HCT116 (cell line): ENCODE measurements at regions not wholly inside any gene's neighbourhood (a gene's known extent, or its start where the extent isn't known, plus 50 kb on each side); places are given as distances from the start of the nearest gene placed in this dataset.

Experiments
- ATAC-seq: fragments of 200-7000 bp; cut with Tn5 transposase; 2 replicates; pipeline ENCODE4 v1.9.1; 2020; ENCODE audit warnings: mild to moderate bottlenecking, moderate library complexity
- BruUV-seq: library from RNA; stranded (reverse); fragments of 400-500 nt; replicated peaks from 2 replicates; lab custom pipeline; 2021; lab: Mats Ljungman, UMichigan
- CTCF ChIA-PET: fragments of 300-600 bp; sonication (Branson Sonifier 250); formaldehyde crosslinking; loops from one replicate; lab custom pipeline; 2021; ENCODE audit warnings: antibody characterized with exemption; lab: Charles Lee
- POLR2A ChIA-PET: fragments of 300-600, 350-600 bp; sonication (Branson Sonifier 250); formaldehyde crosslinking; loops from one replicate; lab custom pipeline; 2021; ENCODE audit warnings: antibody characterized with exemption; lab: Charles Lee
- RAD21 ChIA-PET, 2 experiments: fragments of 300-600 bp; sonication (Branson Sonifier 250); formaldehyde crosslinking; loops; one replicate each; lab custom pipeline; 2023; ENCODE audit warnings: low total read pairs in 2 of 2; ENCODE audit not compliant: uncharacterized antibody in 2 of 2, unreplicated experiment in 2 of 2, low non-redundant PET in 1 of 2; lab: Charles Lee
- DNase-seq: peaks from one replicate; pipeline ENCODE4 v3.0.0-alpha.2; 2010; ENCODE audit warnings: low read depth, low spot score
- H2AFZ ChIP-seq: fragments of 200-600 bp; shearing (Covaris generic), sonication (generic); 2 replicates; pipeline ENCODE4 v1.6.1; 2017; ENCODE audit warnings: low read depth, mixed run types, mixed read lengths, antibody characterized with exemption, low read length; ENCODE audit not compliant: poor library complexity, severe bottlenecking
- H3K27ac ChIP-seq: 2 replicates; pipeline ENCODE4 v1.5.1; 2012; ENCODE audit warnings: low read depth, low read length
- H3K27me3 ChIP-seq: fragments of 200-600 bp; sonication (generic); 2 replicates; pipeline ENCODE4 v1.6.1; 2016; ENCODE audit warnings: mixed run types, low read length, mixed read lengths; ENCODE audit not compliant: insufficient read depth
- H3K36me3 ChIP-seq, 2 experiments: fragments of 200-500 bp in 1 of 2; fragments of 200-600 bp in 1 of 2; sonication (Bioruptor generic) in 1 of 2; sonication (generic) in 1 of 2; 2 replicates each; pipeline versions ENCODE4 v1.5.1 to v1.6.1; 2014 to 2016; ENCODE audit warnings: low read length in 2 of 2, inconsistent platforms in 1 of 2, mixed read lengths in 1 of 2, mixed run types in 1 of 2; ENCODE audit not compliant: insufficient read depth in 2 of 2, control insufficient read depth in 1 of 2
- H3K4me1 ChIP-seq, 2 experiments: fragments of 200-600 bp in 1 of 2; sonication (generic) in 1 of 2; 2 replicates each; pipeline versions ENCODE4 v1.5.1 to v1.6.1; 2012 to 2017; ENCODE audit warnings: low read length in 2 of 2, inconsistent platforms in 1 of 2, mild to moderate bottlenecking in 1 of 2, mixed read lengths in 1 of 2, mixed run types in 1 of 2, moderate library complexity in 1 of 2; ENCODE audit not compliant: insufficient read depth in 2 of 2, control insufficient read depth in 1 of 2
- H3K4me2 ChIP-seq: fragments of 200-600 bp; sonication (generic); 2 replicates; pipeline ENCODE4 v1.6.1; 2017; ENCODE audit warnings: mixed run types, low read length, mixed read lengths
- H3K4me3 ChIP-seq, 2 experiments: fragments of 200-600 bp in 1 of 2; sonication (generic) in 1 of 2; replicated peaks in 1 of 2; 2 replicates each; pipeline ENCODE4 v1.5.1; 2011 to 2016; ENCODE audit warnings: low read length in 2 of 2, control low read depth in 1 of 2, low read depth in 1 of 2, mild to moderate bottlenecking in 1 of 2, mixed read lengths in 1 of 2, mixed run types in 1 of 2
- H3K79me2 ChIP-seq: fragments of 200-600 bp; sonication (generic); 2 replicates; pipeline ENCODE4 v1.6.1; 2017; ENCODE audit warnings: mild to moderate bottlenecking, mixed run types, low read length, moderate library complexity, mixed read lengths; ENCODE audit not compliant: insufficient read depth
- H3K9ac ChIP-seq: fragments of 200-600 bp; sonication (generic); 2 replicates; pipeline ENCODE4 v1.6.1; 2016; ENCODE audit warnings: low read length, mixed read lengths
- H3K9me2 ChIP-seq: fragments of 200-600 bp; sonication (generic), shearing (Covaris generic); 2 replicates; pipeline ENCODE4 v1.6.1; 2017; ENCODE audit warnings: mixed run types, mild to moderate bottlenecking, moderate library complexity; ENCODE audit not compliant: insufficient read depth
- H3K9me3 ChIP-seq, 2 experiments: fragments of 200-500 bp in 1 of 2; fragments of 200-600 bp in 1 of 2; sonication (Bioruptor generic) in 1 of 2; sonication (generic) in 1 of 2; 2 replicates each; pipeline ENCODE4 v1.6.1; 2014 to 2017; ENCODE audit warnings: low read length in 2 of 2, mixed read lengths in 2 of 2, inconsistent platforms in 1 of 2, low read depth in 1 of 2, mild to moderate bottlenecking in 1 of 2, mixed run types in 1 of 2, moderate library complexity in 1 of 2; ENCODE audit not compliant: control insufficient read depth in 1 of 2, insufficient read depth in 1 of 2
- H4K20me1 ChIP-seq: fragments of 200-600 bp; sonication (generic), shearing (Covaris generic); 2 replicates; pipeline ENCODE4 v1.6.1; 2017; ENCODE audit warnings: mixed run types, mild to moderate bottlenecking, moderate library complexity; ENCODE audit not compliant: insufficient read depth
- CBX3 ChIP-seq: IDR thresholded peaks from 2 replicates; pipeline ENCODE4 v1.6.1; 2012; ENCODE audit warnings: low read depth
- CEBPB ChIP-seq: IDR thresholded peaks from 2 replicates; pipeline ENCODE4 v1.6.1; 2012; ENCODE audit warnings: low read depth
- EGR1 ChIP-seq: IDR thresholded peaks from 2 replicates; pipeline ENCODE4 v1.6.1; 2012; ENCODE audit warnings: low read depth
- EZH2 ChIP-seq: fragments of 200-600 bp; sonication (generic); IDR thresholded peaks from 2 replicates; pipeline ENCODE4 v1.6.1; 2017; ENCODE audit warnings: antibody characterized with exemption, mixed run types
- EZH2phosphoT487 ChIP-seq: fragments of 200-600 bp; IDR thresholded peaks from 2 replicates; pipeline ENCODE4 v1.6.1; 2018; ENCODE audit warnings: antibody characterized with exemption, borderline replicate concordance
- FOSL1 ChIP-seq: IDR thresholded peaks from 2 replicates; pipeline ENCODE4 v1.6.1; 2012; ENCODE audit warnings: low read depth
- JUND ChIP-seq: IDR thresholded peaks from 2 replicates; pipeline ENCODE4 v1.6.1; 2012
- POLR2A ChIP-seq: IDR thresholded peaks from 2 replicates; pipeline ENCODE4 v1.7.0; 2011; ENCODE audit warnings: borderline replicate concordance; ENCODE audit not compliant: insufficient read depth, insufficient read length; ENCODE audit errors: extremely low read depth
- POLR2AphosphoS5 ChIP-seq: IDR thresholded peaks from 2 replicates; pipeline ENCODE4 v1.6.1; 2011; ENCODE audit warnings: mild to moderate bottlenecking, low read depth, low read length, moderate library complexity
- RAD21 ChIP-seq: IDR thresholded peaks from 2 replicates; pipeline ENCODE4 v1.6.1; 2012; ENCODE audit warnings: low read depth, mild to moderate bottlenecking
- SIN3A ChIP-seq: IDR thresholded peaks from 2 replicates; pipeline ENCODE4 v1.6.1; 2012; ENCODE audit warnings: low read depth
- SP1 ChIP-seq: IDR thresholded peaks from 2 replicates; pipeline ENCODE4 v1.6.1; 2012; ENCODE audit warnings: low read depth
- TCF7L2 ChIP-seq: IDR thresholded peaks from 2 replicates; pipeline ENCODE4 v1.7.0; 2011; ENCODE audit warnings: borderline replicate concordance, inconsistent platforms; ENCODE audit not compliant: insufficient read depth, insufficient read length; ENCODE audit errors: extremely low read depth
- ZFX ChIP-seq: fragments of 450-650 bp; IDR thresholded peaks from 2 replicates; pipeline ENCODE4 v1.6.1; 2017
- ZNF274 ChIP-seq: fragments of 200-500 bp; sonication (Bioruptor generic); IDR thresholded peaks from 2 replicates; pipeline ENCODE4 v1.6.1; 2014; ENCODE audit warnings: mild to moderate bottlenecking, low read depth, low read length, inconsistent platforms
- intact Hi-C: fragments of 100-400 bp; cut with micrococcal nuclease; formaldehyde crosslinking; loops from 2 replicates; pipeline ENCODE4 v1.10.0; 2022
- TF ChIP-seq, protein P1 (sequence below): IDR thresholded peaks from 2 replicates; pipeline ENCODE4 v1.6.1; 2012
- TF ChIP-seq, protein P2 (sequence below): IDR thresholded peaks from 2 replicates; pipeline ENCODE4 v1.6.1; 2011; ENCODE audit warnings: mild to moderate bottlenecking, low read length, moderate library complexity; ENCODE audit not compliant: insufficient replicate concordance; ENCODE audit errors: extremely low read depth
- TF ChIP-seq, protein P3 (sequence below): IDR thresholded peaks from 2 replicates; pipeline ENCODE4 v1.6.1; 2012; ENCODE audit warnings: low read depth

DNA sequence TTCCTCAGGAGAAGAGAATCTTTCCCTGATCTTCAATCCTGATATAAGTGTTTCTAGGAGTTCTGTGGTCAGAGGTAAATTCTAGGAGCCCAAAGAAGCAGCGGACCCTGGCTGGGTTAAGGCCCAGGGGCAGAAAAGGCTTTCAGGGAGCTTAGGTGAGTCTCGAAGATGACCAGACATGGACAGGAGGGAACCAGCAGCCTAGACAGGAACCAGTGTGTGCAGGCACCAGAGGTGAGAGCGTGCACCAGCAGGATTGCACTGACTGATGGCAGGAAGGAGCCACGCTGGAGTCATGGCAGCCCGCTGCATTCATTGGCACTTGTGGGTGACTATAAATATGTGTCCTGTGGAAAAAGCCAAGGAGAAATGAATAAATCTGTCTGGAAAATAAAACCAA is 489.9 kb downstream of the BCL11B start:
- no peak overlapping the region for H3K9ac ChIP-seq
- CTCF ChIA-PET: no interaction called here
- no peaks in the 10 kb centered on the region for H3K79me2 ChIP-seq
- intact Hi-C loops: no loop called here
- H3K4me3 ChIP-seq: no peak overlapping the region
- TF ChIP-seq CEBPB (no peak), ZNF274 (no peak), SIN3A (no peak), POLR2A (no peak), SP1 (no peak), POLR2AphosphoS5 (no peak), ZFX (no peak), EZH2phosphoT487 (no peak), RAD21 (no peak), EZH2 (no peak), JUND (no peak), CBX3 (no peak), TCF7L2 (no peak), FOSL1 (no peak), EGR1 (no peak)
- TF ChIP-seq, protein P1, sequence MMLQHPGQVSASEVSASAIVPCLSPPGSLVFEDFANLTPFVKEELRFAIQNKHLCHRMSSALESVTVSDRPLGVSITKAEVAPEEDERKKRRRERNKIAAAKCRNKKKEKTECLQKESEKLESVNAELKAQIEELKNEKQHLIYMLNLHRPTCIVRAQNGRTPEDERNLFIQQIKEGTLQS: no peak
- TF ChIP-seq, protein P2, sequence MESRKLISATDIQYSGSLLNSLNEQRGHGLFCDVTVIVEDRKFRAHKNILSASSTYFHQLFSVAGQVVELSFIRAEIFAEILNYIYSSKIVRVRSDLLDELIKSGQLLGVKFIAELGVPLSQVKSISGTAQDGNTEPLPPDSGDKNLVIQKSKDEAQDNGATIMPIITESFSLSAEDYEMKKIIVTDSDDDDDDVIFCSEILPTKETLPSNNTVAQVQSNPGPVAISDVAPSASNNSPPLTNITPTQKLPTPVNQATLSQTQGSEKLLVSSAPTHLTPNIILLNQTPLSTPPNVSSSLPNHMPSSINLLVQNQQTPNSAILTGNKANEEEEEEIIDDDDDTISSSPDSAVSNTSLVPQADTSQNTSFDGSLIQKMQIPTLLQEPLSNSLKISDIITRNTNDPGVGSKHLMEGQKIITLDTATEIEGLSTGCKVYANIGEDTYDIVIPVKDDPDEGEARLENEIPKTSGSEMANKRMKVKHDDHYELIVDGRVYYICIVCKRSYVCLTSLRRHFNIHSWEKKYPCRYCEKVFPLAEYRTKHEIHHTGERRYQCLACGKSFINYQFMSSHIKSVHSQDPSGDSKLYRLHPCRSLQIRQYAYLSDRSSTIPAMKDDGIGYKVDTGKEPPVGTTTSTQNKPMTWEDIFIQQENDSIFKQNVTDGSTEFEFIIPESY: no peak
- TF ChIP-seq, protein P3, sequence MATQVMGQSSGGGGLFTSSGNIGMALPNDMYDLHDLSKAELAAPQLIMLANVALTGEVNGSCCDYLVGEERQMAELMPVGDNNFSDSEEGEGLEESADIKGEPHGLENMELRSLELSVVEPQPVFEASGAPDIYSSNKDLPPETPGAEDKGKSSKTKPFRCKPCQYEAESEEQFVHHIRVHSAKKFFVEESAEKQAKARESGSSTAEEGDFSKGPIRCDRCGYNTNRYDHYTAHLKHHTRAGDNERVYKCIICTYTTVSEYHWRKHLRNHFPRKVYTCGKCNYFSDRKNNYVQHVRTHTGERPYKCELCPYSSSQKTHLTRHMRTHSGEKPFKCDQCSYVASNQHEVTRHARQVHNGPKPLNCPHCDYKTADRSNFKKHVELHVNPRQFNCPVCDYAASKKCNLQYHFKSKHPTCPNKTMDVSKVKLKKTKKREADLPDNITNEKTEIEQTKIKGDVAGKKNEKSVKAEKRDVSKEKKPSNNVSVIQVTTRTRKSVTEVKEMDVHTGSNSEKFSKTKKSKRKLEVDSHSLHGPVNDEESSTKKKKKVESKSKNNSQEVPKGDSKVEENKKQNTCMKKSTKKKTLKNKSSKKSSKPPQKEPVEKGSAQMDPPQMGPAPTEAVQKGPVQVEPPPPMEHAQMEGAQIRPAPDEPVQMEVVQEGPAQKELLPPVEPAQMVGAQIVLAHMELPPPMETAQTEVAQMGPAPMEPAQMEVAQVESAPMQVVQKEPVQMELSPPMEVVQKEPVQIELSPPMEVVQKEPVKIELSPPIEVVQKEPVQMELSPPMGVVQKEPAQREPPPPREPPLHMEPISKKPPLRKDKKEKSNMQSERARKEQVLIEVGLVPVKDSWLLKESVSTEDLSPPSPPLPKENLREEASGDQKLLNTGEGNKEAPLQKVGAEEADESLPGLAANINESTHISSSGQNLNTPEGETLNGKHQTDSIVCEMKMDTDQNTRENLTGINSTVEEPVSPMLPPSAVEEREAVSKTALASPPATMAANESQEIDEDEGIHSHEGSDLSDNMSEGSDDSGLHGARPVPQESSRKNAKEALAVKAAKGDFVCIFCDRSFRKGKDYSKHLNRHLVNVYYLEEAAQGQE: no peak
- no peaks in the 10 kb centered on the region for H3K36me3 ChIP-seq
- DNase-seq: no peak
- no TSS peak for BruUV-seq
- POLR2A ChIA-PET: no interaction called here
- no peak overlapping the region for H3K27ac ChIP-seq
- no peaks in the 10 kb centered on the region for H3K4me1 ChIP-seq
- H3K9me3 ChIP-seq: no peaks in the 10 kb centered on the region
- no peak overlapping the region for H2AFZ ChIP-seq
- H3K4me2 ChIP-seq: no peak overlapping the region
- RAD21 ChIA-PET: no interaction called here
- H3K27me3 ChIP-seq: 0 out of 2 replicates have a peak, but pooled peaks cover 3% of the 10 kb centered on the region
- no peaks in the 10 kb centered on the region for H3K9me2 ChIP-seq
- H4K20me1 ChIP-seq: no peaks in the 10 kb centered on the region
- ATAC-seq: no peak
